Bronchial epithelial cell (primary cell): ENCODE measurements at regions not wholly inside any gene's neighbourhood (a gene's known extent, or its start where the extent isn't known, plus 50 kb on each side); places are given as distances from the start of the nearest gene placed in this dataset.

Experiments used
- DNase-seq: peaks from one replicate; pipeline ENCODE4 v3.0.0-alpha.2; 2010; ENCODE audit warnings: low read depth
- FAIRE-seq: peaks from 2 replicates; lab custom pipeline; 2011; peaks lifted over from hg19 to GRCh38; lab: Jason Lieb, UNC
- H3K27me3 ChIP-seq: 2 replicates; pipeline ENCODE4 v1.5.1; 2011; ENCODE audit warnings: low read length; ENCODE audit not compliant: control insufficient read depth, insufficient read depth
- H3K36me3 ChIP-seq: 2 replicates; pipeline ENCODE4 v1.5.1; 2011; ENCODE audit warnings: low read length; ENCODE audit not compliant: control insufficient read depth, insufficient read depth
- H3K4me3 ChIP-seq: 2 replicates; pipeline ENCODE4 v1.5.1; 2011; ENCODE audit warnings: mild to moderate bottlenecking, low read depth, low read length, control low read depth
- TF ChIP-seq, protein P1 (sequence below): IDR thresholded peaks from 2 replicates; pipeline ENCODE4 v1.5.1; 2011; ENCODE audit warnings: mild to moderate bottlenecking, moderate library complexity, low read length, control low read depth, inconsistent platforms; ENCODE audit not compliant: insufficient read depth, severe bottlenecking

DNA sequence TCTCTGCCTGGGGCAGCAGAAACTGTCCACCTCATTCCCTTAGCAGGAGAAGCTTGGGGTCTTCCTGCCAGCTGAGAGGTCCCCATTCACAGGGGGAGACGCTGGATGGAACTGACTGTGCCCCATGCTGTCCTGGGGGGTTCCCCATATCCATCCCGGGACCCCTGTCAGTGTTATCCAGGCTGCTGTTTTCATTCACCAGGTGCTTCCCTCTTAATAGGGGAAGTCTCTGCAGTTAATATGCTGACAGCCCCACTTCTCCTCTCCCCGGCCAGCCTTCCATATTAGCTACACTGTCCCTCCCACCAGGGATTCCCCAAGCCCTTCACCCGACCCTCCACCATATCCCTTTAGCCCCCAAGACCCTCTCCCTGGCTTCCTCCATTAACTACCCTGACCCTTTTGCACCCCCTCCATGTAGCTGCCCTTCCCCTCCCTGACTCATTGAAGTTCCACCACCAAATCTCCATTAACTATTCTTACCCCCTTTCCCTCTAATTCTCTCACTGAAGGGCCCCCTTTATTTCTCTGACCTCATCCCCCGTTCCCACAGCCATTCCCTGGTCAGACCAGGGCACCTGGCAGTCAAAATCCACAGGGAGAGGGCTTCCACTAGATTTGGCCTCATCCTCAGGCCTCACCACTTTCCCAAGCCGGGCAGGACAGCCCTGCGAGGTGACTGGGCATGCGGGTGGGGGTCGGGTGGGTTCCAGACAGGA, 92.0 kb upstream of the PAX2 start:
- TF ChIP-seq, protein P1, sequence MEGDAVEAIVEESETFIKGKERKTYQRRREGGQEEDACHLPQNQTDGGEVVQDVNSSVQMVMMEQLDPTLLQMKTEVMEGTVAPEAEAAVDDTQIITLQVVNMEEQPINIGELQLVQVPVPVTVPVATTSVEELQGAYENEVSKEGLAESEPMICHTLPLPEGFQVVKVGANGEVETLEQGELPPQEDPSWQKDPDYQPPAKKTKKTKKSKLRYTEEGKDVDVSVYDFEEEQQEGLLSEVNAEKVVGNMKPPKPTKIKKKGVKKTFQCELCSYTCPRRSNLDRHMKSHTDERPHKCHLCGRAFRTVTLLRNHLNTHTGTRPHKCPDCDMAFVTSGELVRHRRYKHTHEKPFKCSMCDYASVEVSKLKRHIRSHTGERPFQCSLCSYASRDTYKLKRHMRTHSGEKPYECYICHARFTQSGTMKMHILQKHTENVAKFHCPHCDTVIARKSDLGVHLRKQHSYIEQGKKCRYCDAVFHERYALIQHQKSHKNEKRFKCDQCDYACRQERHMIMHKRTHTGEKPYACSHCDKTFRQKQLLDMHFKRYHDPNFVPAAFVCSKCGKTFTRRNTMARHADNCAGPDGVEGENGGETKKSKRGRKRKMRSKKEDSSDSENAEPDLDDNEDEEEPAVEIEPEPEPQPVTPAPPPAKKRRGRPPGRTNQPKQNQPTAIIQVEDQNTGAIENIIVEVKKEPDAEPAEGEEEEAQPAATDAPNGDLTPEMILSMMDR, result no peak
- no peaks in the 10 kb centered on the region for H3K36me3 ChIP-seq
- FAIRE-seq, result no peak
- H3K27me3 ChIP-seq, result peaks cover 34% of the 10 kb centered on the region
- no peak overlapping the region for H3K4me3 ChIP-seq
- DNase-seq, result no peak

DNA sequence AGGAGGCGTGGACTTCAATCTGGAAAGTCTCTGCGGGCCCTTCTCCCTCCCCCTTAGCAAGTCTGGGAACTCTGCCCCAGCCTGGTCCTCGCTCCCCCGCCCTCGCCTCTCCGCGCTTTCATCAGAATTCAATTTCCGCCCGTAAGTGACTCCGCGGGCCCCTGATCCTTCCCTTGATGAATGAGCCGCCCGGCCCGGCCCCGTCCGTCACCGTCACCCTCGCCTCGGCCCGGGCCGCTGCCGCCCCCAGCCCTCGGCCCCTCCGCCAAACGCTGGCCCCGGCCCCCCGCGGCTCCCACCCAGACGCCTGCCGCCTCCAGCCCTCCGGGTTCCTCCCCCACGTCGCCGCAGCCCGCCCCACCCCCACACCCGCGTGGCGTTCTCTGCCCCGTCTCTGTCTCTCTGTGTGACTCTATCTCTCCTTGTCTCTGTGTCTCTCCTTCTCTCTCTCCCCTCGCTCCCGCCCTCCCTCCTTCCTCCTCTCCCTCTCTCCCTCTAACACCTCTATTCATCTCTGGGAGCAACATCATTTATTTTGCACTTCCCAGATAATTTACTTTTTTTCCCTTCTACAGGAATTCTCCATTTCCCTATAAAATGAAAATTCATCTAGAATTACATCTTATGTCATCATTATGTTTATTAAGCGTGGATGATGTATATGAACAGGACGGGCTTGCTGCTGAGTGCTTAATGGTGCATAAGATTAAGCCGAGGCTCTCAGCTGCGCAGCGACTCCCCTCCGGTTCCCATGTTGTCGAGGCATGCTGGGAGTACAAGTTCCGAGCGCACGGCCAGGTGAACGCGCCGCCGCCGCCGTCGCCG, 91.2 kb upstream of the PAX2 start:
- Histone ChIP-seq H3K36me3 (no peaks in the 10 kb centered on the region), H3K27me3 (peaks cover 39% of the 10 kb centered on the region), H3K4me3 (peak overlapping the region; percentile 17)
- FAIRE-seq, result no peak
- DNase-seq, result no peak
- TF ChIP-seq, protein P1, result no peak

DNA sequence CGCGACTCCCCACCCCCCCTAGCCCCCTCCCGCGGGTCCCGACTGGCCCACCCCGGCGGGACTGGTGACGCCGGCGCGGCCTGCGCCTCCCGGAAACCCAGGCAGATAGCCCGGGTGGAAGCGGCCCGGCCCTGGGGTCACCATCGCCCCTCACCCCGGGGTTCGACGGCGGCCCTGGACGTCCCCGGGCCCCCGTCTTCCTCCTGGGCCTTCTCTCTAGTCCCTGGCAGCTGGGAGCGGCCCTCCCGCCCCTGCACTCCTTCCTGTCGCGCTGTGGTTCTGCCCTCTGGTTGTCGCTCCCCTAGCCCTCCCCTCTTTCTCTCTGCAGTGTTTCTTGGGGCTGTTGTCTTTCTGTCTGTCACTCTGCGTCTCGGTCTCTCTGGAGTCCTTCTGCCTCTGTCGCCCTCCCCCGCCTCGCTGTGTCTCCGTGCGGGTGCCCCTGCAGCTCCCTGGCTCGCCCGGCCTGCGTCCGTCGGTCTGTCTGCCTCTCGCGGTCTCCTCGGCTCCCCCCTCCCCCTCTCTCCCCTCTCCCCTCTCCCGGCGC, 90.5 kb upstream of the PAX2 start:
- FAIRE-seq (no peak), DNase-seq (no peak)
- TF ChIP-seq, protein P1, result no peak
- Histone ChIP-seq H3K4me3 (peak overlapping the region; percentile 8), H3K27me3 (peaks cover 46% of the 10 kb centered on the region), H3K36me3 (no peaks in the 10 kb centered on the region)

DNA sequence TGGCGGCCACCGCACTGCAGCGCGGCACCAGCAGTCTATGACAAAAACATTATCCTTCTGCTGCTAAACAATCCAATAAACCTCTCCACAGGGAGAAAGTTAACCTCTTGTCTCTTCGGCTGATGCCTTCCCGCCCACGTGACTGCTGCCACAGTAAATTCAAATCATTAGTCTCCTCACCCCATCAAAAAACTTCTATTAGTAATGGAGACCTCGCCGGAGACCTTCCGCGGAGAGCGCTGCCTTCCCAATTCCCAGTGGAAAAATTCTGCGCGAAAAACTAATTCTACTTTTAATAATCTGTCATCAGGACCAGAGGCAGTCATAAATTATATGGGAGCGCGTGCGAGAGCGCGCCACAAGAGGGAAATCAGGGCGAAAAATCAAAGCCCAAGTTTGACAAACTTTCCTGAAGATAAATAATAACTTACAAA, 90.0 kb upstream of the PAX2 start:
- FAIRE-seq (no peak), DNase-seq (no peak)
- Histone ChIP-seq H3K36me3 (no peaks in the 10 kb centered on the region), H3K27me3 (peaks cover 51% of the 10 kb centered on the region), H3K4me3 (no peak overlapping the region)
- TF ChIP-seq, protein P1, result no peak

DNA sequence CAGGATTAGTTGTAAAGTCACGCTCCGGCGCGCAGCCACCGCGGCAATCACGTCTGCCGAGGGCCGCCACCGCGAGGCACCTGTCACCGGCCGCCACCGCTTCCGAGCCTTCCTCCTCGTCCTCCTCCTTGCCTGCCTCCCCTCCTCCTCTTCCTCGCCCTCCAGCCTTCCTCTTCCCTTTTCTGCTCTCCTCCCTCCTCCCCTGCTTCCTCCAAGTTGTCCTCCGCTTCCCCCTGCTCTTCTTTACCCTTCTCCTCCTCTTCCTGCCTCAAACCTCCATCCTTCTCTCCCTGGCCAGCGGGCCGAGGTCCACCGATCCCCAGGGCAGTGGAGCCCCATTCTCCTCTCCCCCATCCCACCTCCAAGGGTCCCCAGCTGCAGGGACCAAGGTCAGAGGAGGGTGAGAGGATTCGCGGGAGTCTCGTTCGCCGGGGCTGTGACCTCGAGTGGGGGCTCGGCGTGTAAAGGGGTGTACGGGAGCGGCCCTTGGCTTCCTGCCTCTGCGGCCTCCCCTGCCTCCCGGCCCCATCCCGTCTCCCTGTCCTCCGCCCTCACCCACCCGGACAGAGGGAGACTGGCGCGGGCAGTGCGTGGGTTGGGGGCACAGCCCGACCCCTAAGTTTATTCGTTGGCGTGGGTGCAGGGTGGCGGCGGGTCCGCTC, 89.5 kb upstream of the PAX2 start:
- TF ChIP-seq, protein P1, result no peak
- DNase-seq, result no peak
- FAIRE-seq, result no peak
- no peaks in the 10 kb centered on the region for H3K36me3 ChIP-seq
- H3K4me3 ChIP-seq, result no peak overlapping the region
- H3K27me3 ChIP-seq, result peaks cover 51% of the 10 kb centered on the region
